ENCODE measurements at regions not wholly inside any gene's neighbourhood (a gene's known extent, or its start where the extent isn't known, plus 50 kb on each side); places are given as distances from the start of the nearest gene placed in this dataset.

GRCh38 chr7:42694894-42695507 is 216.9 kb downstream of the C7orf25 start:
- no peak for DNase-seq
- Histone ChIP-seq H3K9me3 (ENCODE audit: control insufficient read depth, low read length) (no peaks in the 10 kb centered on the region), H3K27me3 (ENCODE audit: control insufficient read depth, insufficient read depth, low read length, poor library complexity, severe bottlenecking) (no peaks in the 10 kb centered on the region), H3K4me1 (ENCODE audit: control insufficient read depth, insufficient read depth, low read length) (peaks cover 5% of the 10 kb centered on the region), H3K4me3 (ENCODE audit: low read length) (no peak overlapping the region), H3K36me3 (ENCODE audit: control insufficient read depth, insufficient read depth, low read length) (no peaks in the 10 kb centered on the region), H3K27ac (ENCODE audit: low read depth, low read length) (no peak overlapping the region), H3K9ac (ENCODE audit: extremely low read depth, low read length, poor library complexity, severe bottlenecking) (no peak overlapping the region)
- H3K9me3 Mint-ChIP-seq = no peaks in the 10 kb centered on the region
- no peak overlapping the region for H3K4me3 Mint-ChIP-seq
- H3K4me1 Mint-ChIP-seq = peaks cover 7% of the 10 kb centered on the region
- TF ChIP-seq CTCF (conservative IDR thresholded peaks at IDR 0.05) = no peak
- H3K27me3 Mint-ChIP-seq (ENCODE audit: insufficient read depth) = peaks cover 5% of the 10 kb centered on the region
- WGBS, 2 experiments (ENCODE audit: insufficient coverage in 1 of 2, insufficient read length in 1 of 2) = 88% methylated on average over 6 of the region's 6 CpGs
- H3K36me3 Mint-ChIP-seq (ENCODE audit: low read depth) = no peaks in the 10 kb centered on the region
- H3K27ac Mint-ChIP-seq = no peak overlapping the region

- DNase-seq = no peak
- H3K9me3 ChIP-seq (ENCODE audit: control insufficient read depth, low read length) = no peaks in the 10 kb centered on the region
- H3K9ac ChIP-seq (ENCODE audit: extremely low read depth, low read length, poor library complexity, severe bottlenecking) = no peak overlapping the region
- WGBS, 2 experiments (ENCODE audit: insufficient coverage in 1 of 2, insufficient read length in 1 of 2) = 86 to 93% methylated on average over 1 to 5 of the region's 5 CpGs
- no peaks in the 10 kb centered on the region for H3K4me1 ChIP-seq (ENCODE audit: control insufficient read depth, insufficient read depth, low read length)
- no peak overlapping the region for H3K27ac Mint-ChIP-seq
- H3K4me1 Mint-ChIP-seq = no peaks in the 10 kb centered on the region
- no peaks in the 10 kb centered on the region for H3K9me3 Mint-ChIP-seq
- no peak overlapping the region for H3K27ac ChIP-seq (ENCODE audit: low read depth, low read length)
- H3K36me3 Mint-ChIP-seq (ENCODE audit: low read depth) = no peaks in the 10 kb centered on the region
- no peak overlapping the region for H3K4me3 Mint-ChIP-seq
- H3K27me3 ChIP-seq (ENCODE audit: control insufficient read depth, insufficient read depth, low read length, poor library complexity, severe bottlenecking) = no peaks in the 10 kb centered on the region
- H3K36me3 ChIP-seq (ENCODE audit: control insufficient read depth, insufficient read depth, low read length) = no peaks in the 10 kb centered on the region
- H3K4me3 ChIP-seq (ENCODE audit: low read length) = no peak overlapping the region
- no peak for TF ChIP-seq CTCF (conservative IDR thresholded peaks at IDR 0.05)
- H3K27me3 Mint-ChIP-seq (ENCODE audit: insufficient read depth) = peaks cover 5% of the 10 kb centered on the region
These were observed 218.1 kb downstream of the C7orf25 start for GRCh38 chr7:42693722-42694121.

GRCh38 chr7:42692621-42693020 is 219.2 kb downstream of the C7orf25 start:
- Histone ChIP-seq H3K4me3 (ENCODE audit: low read length) (no peak overlapping the region), H3K36me3 (ENCODE audit: control insufficient read depth, insufficient read depth, low read length) (no peaks in the 10 kb centered on the region), H3K4me1 (ENCODE audit: control insufficient read depth, insufficient read depth, low read length) (no peaks in the 10 kb centered on the region), H3K9ac (ENCODE audit: extremely low read depth, low read length, poor library complexity, severe bottlenecking) (no peak overlapping the region), H3K9me3 (ENCODE audit: control insufficient read depth, low read length) (no peaks in the 10 kb centered on the region), H3K27ac (ENCODE audit: low read depth, low read length) (no peak overlapping the region), H3K27me3 (ENCODE audit: control insufficient read depth, insufficient read depth, low read length, poor library complexity, severe bottlenecking) (peaks cover 5% of the 10 kb centered on the region)
- Mint-ChIP-seq H3K36me3 (ENCODE audit: low read depth) (no peaks in the 10 kb centered on the region), H3K4me1 (no peaks in the 10 kb centered on the region), H3K27ac (no peak overlapping the region), H3K9me3 (no peaks in the 10 kb centered on the region), H3K4me3 (no peak overlapping the region), H3K27me3 (ENCODE audit: insufficient read depth) (peaks cover 10% of the 10 kb centered on the region)
- TF ChIP-seq CTCF (conservative IDR thresholded peaks at IDR 0.05) = no peak
- WGBS, 2 experiments (ENCODE audit: insufficient coverage in 1 of 2, insufficient read length in 1 of 2) = 93 to 94% methylated on average over 3 to 5 of the region's 5 CpGs
- DNase-seq = no peak

Measured in endodermal cell (in vitro differentiated cells).